HEK293 (cell line): ENCODE measurements at regions not wholly inside any gene's neighbourhood (a gene's known extent, or its start where the extent isn't known, plus 50 kb on each side); places are given as distances from the start of the nearest gene placed in this dataset.

Experiments
- ZNF776 ChIP-seq: fragments of 450-650 bp; formaldehyde crosslinking; IDR thresholded peaks from 2 replicates; pipeline ENCODE4 v1.5.0; 2017; ENCODE audit warnings: missing biosample characterization, missing genetic modification characterization, borderline replicate concordance
- ZNF843 ChIP-seq: fragments of 450-650 bp; formaldehyde crosslinking; IDR thresholded peaks from 2 replicates; pipeline ENCODE4 v1.5.1; 2016; ENCODE audit warnings: missing biosample characterization, missing genetic modification characterization
- TF ChIP-seq, protein P1 (sequence below): fragments of 450-650 bp; formaldehyde crosslinking; IDR thresholded peaks from 2 replicates; pipeline ENCODE4 v1.5.1; 2016; ENCODE audit warnings: missing biosample characterization, missing genetic modification characterization
- TF ChIP-seq, protein P2 (sequence below): fragments of 450-650 bp; formaldehyde crosslinking; IDR thresholded peaks from 2 replicates; pipeline ENCODE4 v1.5.1; 2016; ENCODE audit warnings: missing biosample characterization, missing genetic modification characterization

DNA sequence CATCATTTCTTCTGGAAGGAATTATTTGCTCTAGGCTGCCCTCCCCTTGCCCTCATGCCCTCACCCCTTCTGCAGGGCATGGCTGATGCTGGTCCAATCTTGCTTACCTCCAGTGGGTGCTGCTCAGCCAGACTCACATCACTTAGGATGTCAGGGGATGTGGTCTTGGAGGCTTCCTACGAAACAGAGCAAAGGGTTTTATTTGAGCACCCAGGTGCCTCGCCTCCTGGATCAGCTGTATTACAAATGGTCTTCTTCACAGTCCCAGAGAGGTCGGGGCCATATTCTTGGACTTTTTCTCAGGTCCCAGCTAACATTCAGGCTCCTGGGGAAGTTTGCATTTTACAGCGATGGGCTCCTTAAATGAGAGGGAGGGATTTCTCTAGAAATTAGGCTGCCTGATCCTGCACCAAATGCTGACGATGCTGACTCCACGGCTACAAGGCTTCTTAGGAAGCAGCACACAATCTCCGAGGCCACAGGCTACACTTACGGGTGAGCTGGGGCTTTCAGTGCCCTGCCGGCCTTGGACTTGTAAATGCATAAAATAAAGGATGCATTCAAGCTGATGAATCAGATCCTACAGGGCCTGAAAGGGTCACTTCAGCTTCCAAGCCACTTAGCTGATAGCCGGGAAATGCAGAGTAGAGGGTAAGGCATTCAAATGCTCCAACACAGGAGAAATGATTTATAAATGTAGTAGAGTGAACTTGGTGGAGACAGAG, 159.8 kb upstream of the ECI2 start:
- TF ChIP-seq, protein P1, sequence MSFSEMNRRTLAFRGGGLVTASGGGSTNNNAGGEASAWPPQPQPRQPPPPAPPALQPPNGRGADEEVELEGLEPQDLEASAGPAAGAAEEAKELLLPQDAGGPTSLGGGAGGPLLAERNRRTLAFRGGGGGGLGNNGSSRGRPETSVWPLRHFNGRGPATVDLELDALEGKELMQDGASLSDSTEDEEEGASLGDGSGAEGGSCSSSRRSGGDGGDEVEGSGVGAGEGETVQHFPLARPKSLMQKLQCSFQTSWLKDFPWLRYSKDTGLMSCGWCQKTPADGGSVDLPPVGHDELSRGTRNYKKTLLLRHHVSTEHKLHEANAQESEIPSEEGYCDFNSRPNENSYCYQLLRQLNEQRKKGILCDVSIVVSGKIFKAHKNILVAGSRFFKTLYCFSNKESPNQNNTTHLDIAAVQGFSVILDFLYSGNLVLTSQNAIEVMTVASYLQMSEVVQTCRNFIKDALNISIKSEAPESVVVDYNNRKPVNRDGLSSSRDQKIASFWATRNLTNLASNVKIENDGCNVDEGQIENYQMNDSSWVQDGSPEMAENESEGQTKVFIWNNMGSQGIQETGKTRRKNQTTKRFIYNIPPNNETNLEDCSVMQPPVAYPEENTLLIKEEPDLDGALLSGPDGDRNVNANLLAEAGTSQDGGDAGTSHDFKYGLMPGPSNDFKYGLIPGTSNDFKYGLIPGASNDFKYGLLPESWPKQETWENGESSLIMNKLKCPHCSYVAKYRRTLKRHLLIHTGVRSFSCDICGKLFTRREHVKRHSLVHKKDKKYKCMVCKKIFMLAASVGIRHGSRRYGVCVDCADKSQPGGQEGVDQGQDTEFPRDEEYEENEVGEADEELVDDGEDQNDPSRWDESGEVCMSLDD (tag by site-specific recombination) = no peak
- TF ChIP-seq ZNF776 (tag by site-specific recombination) (no peak), ZNF843 (tag by site-specific recombination) (no peak)
- TF ChIP-seq, protein P2, sequence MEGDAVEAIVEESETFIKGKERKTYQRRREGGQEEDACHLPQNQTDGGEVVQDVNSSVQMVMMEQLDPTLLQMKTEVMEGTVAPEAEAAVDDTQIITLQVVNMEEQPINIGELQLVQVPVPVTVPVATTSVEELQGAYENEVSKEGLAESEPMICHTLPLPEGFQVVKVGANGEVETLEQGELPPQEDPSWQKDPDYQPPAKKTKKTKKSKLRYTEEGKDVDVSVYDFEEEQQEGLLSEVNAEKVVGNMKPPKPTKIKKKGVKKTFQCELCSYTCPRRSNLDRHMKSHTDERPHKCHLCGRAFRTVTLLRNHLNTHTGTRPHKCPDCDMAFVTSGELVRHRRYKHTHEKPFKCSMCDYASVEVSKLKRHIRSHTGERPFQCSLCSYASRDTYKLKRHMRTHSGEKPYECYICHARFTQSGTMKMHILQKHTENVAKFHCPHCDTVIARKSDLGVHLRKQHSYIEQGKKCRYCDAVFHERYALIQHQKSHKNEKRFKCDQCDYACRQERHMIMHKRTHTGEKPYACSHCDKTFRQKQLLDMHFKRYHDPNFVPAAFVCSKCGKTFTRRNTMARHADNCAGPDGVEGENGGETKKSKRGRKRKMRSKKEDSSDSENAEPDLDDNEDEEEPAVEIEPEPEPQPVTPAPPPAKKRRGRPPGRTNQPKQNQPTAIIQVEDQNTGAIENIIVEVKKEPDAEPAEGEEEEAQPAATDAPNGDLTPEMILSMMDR = no peak
